H9 (cell line): ENCODE measurements at regions not wholly inside any gene's neighbourhood (a gene's known extent, or its start where the extent isn't known, plus 50 kb on each side); places are given as distances from the start of the nearest gene placed in this dataset.
A peak's percentile ranks its signal among the peaks of the same experiment; 100 is the strongest.

Experiments used
- DNase-seq: peaks from one replicate; pipeline ENCODE4 v3.0.0-alpha.2; 2017
- H2AFZ ChIP-seq: one replicate; pipeline ENCODE4 v1.6.1; 2013; ENCODE audit warnings: mild to moderate bottlenecking, low read length, control low read depth, moderate library complexity
- H2AK5ac ChIP-seq: 2 replicates; pipeline ENCODE4 v1.6.1; 2013; ENCODE audit warnings: low read length, control low read depth, mixed read lengths; ENCODE audit not compliant: insufficient read length
- H2BK120ac ChIP-seq: one replicate; pipeline ENCODE4 v1.6.1; 2013; ENCODE audit warnings: low read depth, mild to moderate bottlenecking, low read length, control low read depth, inconsistent platforms; ENCODE audit not compliant: poor library complexity, severe bottlenecking
- H2BK12ac ChIP-seq: 2 replicates; pipeline ENCODE4 v1.6.1; 2013; ENCODE audit warnings: low read length, control low read depth, mixed read lengths, low read depth; ENCODE audit not compliant: insufficient read length
- H2BK15ac ChIP-seq: 2 replicates; pipeline ENCODE4 v1.6.1; 2013; ENCODE audit warnings: low read depth, low read length, control low read depth
- H2BK20ac ChIP-seq: one replicate; pipeline ENCODE4 v1.6.1; 2013; ENCODE audit warnings: low read depth, mild to moderate bottlenecking, low read length, control low read depth, inconsistent platforms; ENCODE audit not compliant: poor library complexity, severe bottlenecking
- H2BK5ac ChIP-seq: 2 replicates; pipeline ENCODE4 v1.6.1; 2013; ENCODE audit warnings: low read length, control low read depth, mixed read lengths; ENCODE audit not compliant: insufficient read length
- H3K14ac ChIP-seq: 2 replicates; pipeline ENCODE4 v1.6.1; 2013; ENCODE audit warnings: low read length, control low read depth; ENCODE audit not compliant: insufficient read depth
- H3K18ac ChIP-seq: 2 replicates; pipeline ENCODE4 v1.6.1; 2013; ENCODE audit warnings: low read depth, mild to moderate bottlenecking, mixed read lengths, low read length, control low read depth; ENCODE audit not compliant: insufficient read length
- H3K23ac ChIP-seq: 2 replicates; pipeline ENCODE4 v1.6.1; 2013; ENCODE audit warnings: low read length, control low read depth, mixed read lengths, low read depth; ENCODE audit not compliant: insufficient read length
- H3K23me2 ChIP-seq: 2 replicates; pipeline ENCODE4 v1.6.1; 2013; ENCODE audit warnings: low read depth, mild to moderate bottlenecking, mixed read lengths, low read length, control low read depth; ENCODE audit not compliant: insufficient read length, poor library complexity, severe bottlenecking
- H3K27ac ChIP-seq: 2 replicates; pipeline ENCODE4 v1.5.1; 2013; ENCODE audit warnings: low read length, control low read depth, mixed read lengths, low read depth; ENCODE audit not compliant: insufficient read length
- H3K27me3 ChIP-seq: 2 replicates; pipeline ENCODE4 v1.6.1; 2013; ENCODE audit warnings: low read length, control low read depth, inconsistent platforms; ENCODE audit not compliant: insufficient read depth
- H3K4ac ChIP-seq: 2 replicates; pipeline ENCODE4 v1.6.1; 2013; ENCODE audit warnings: low read depth, mild to moderate bottlenecking, control low read depth, inconsistent platforms, low read length, moderate library complexity
- H3K4me1 ChIP-seq: 2 replicates; pipeline ENCODE4 v1.6.1; 2013; ENCODE audit warnings: low read length, control low read depth, inconsistent platforms; ENCODE audit not compliant: insufficient read depth
- H3K4me2 ChIP-seq: 2 replicates; pipeline ENCODE4 v1.6.1; 2013; ENCODE audit warnings: low read length, control low read depth, mixed read lengths; ENCODE audit not compliant: insufficient read length, insufficient read depth
- H3K56ac ChIP-seq: 2 replicates; pipeline ENCODE4 v1.6.1; 2013; ENCODE audit warnings: low read depth, mild to moderate bottlenecking, mixed read lengths, low read length, control low read depth; ENCODE audit not compliant: insufficient read length
- H3K79me1 ChIP-seq: 2 replicates; pipeline ENCODE4 v1.6.1; 2013; ENCODE audit warnings: low read depth, mild to moderate bottlenecking, moderate library complexity, low read length, control low read depth, inconsistent platforms; ENCODE audit not compliant: insufficient read depth, poor library complexity, severe bottlenecking
- H3K79me2 ChIP-seq: 2 replicates; pipeline ENCODE4 v1.6.1; 2013; ENCODE audit warnings: low read length, control low read depth, inconsistent platforms; ENCODE audit not compliant: insufficient read depth
- H3K9ac ChIP-seq: 2 replicates; pipeline ENCODE4 v1.6.1; 2013; ENCODE audit warnings: low read length, control low read depth, mixed read lengths; ENCODE audit not compliant: insufficient read length; ENCODE audit errors: extremely low read depth
- H3K9me3 ChIP-seq: one replicate; pipeline ENCODE4 v1.6.1; 2013; ENCODE audit warnings: low read depth, low read length, inconsistent platforms; ENCODE audit not compliant: control insufficient read depth
- H3T11ph ChIP-seq: one replicate; pipeline ENCODE4 v1.6.1; 2013; ENCODE audit warnings: mild to moderate bottlenecking, low read length, control low read depth, inconsistent platforms
- H4K20me1 ChIP-seq: one replicate; pipeline ENCODE4 v1.6.1; 2013; ENCODE audit not compliant: control insufficient read depth, insufficient read length, insufficient read depth
- H4K5ac ChIP-seq: 2 replicates; pipeline ENCODE4 v1.6.1; 2013; ENCODE audit warnings: low read depth, mild to moderate bottlenecking, mixed read lengths, low read length, control low read depth; ENCODE audit not compliant: insufficient read length
- H4K8ac ChIP-seq: replicated peaks from 2 replicates; pipeline ENCODE4 v1.6.1; 2013; ENCODE audit warnings: low read length, control low read depth, mixed read lengths, low read depth; ENCODE audit not compliant: insufficient read length
- H4K91ac ChIP-seq: 2 replicates; pipeline ENCODE4 v1.6.1; 2013; ENCODE audit warnings: low read depth, mild to moderate bottlenecking, moderate library complexity, mixed read lengths, low read length, control low read depth; ENCODE audit not compliant: insufficient read length
- H3K27ac Mint-ChIP-seq, 3 experiments: 2 replicates in 2 of 3; 3 replicates in 1 of 3; pipeline ENCODE4 v1.8.0; 2020 to 2021; ENCODE audit warnings: mixed read lengths in 3 of 3, mild to moderate bottlenecking in 1 of 3, moderate library complexity in 1 of 3
- H3K27me3 Mint-ChIP-seq: 2 replicates; pipeline ENCODE4 v1.8.0; 2021; ENCODE audit warnings: low read depth, mild to moderate bottlenecking, moderate library complexity, mixed read lengths
- H3K36me3 Mint-ChIP-seq, 3 experiments: 2 replicates in 2 of 3; 3 replicates in 1 of 3; pipeline ENCODE4 v1.8.0; 2020 to 2021; ENCODE audit warnings: low read depth in 3 of 3, mixed read lengths in 3 of 3; ENCODE audit not compliant: insufficient read depth in 1 of 3
- H3K4me1 Mint-ChIP-seq, 2 experiments: 2 replicates each; pipeline ENCODE4 v1.8.0; 2020; ENCODE audit warnings: mixed read lengths in 2 of 2
- H3K4me3 Mint-ChIP-seq, 2 experiments: 2 replicates in 1 of 2; 3 replicates in 1 of 2; pipeline ENCODE4 v1.8.0; 2020 to 2021; ENCODE audit warnings: mild to moderate bottlenecking in 2 of 2, mixed read lengths in 2 of 2, moderate library complexity in 1 of 2
- H3K9me3 Mint-ChIP-seq, 2 experiments: 2 replicates in 1 of 2; 3 replicates in 1 of 2; pipeline ENCODE4 v1.8.0; 2020; ENCODE audit warnings: mild to moderate bottlenecking in 2 of 2, mixed read lengths in 2 of 2, moderate library complexity in 1 of 2
- CTCF ChIP-seq: fragments of 200-600 bp; sonication (generic); conservative IDR thresholded peaks from 3 replicates; pipeline ENCODE4 v1.8.0; 2021; ENCODE audit warnings: antibody characterized with exemption, mild to moderate bottlenecking
- WGBS: extraction: QIAGEN DNeasy Blood & Tissue Kit; methylation state at CpG from one replicate; pipeline ENCODE4 v1.1.7; 2013; ENCODE audit warnings: missing lambda C conversion rate, low lambda C conversion rate, mixed read lengths; ENCODE audit not compliant: insufficient read length; ENCODE audit errors: extremely low coverage; 5-methylcytosine and 5-hydroxymethylcytosine counted together

- no peak overlapping the region for H3K18ac ChIP-seq
- H2BK120ac ChIP-seq = no peak overlapping the region
- no peak overlapping the region for H2AK5ac ChIP-seq
- H3T11ph ChIP-seq = no peak overlapping the region
- no peak overlapping the region for H3K9ac ChIP-seq
- no peaks in the 10 kb centered on the region for H3K9me3 ChIP-seq
- H4K8ac ChIP-seq = no peak overlapping the region
- H3K23ac ChIP-seq = no peak overlapping the region
- H3K9me3 Mint-ChIP-seq = peaks cover 13 to 20% of the 10 kb centered on the region in 2 experiments
- H4K91ac ChIP-seq = no peak overlapping the region
- H2BK20ac ChIP-seq = no peak overlapping the region
- no peaks in the 10 kb centered on the region for H3K79me2 ChIP-seq
- H3K27ac Mint-ChIP-seq = no peak overlapping the region
- H2AFZ ChIP-seq = no peak overlapping the region
- no peak overlapping the region for H4K5ac ChIP-seq
- no peaks in the 10 kb centered on the region for H3K79me1 ChIP-seq
- no CpG with 5 or more reads among the region's 4 CpGs for WGBS
- peaks cover 4 to 5% of the 10 kb centered on the region in 2 experiments; a peak in 3 of 4 replicates for H3K4me1 Mint-ChIP-seq
- no peaks in the 10 kb centered on the region for H3K23me2 ChIP-seq
- no peak for TF ChIP-seq CTCF
- H3K4ac ChIP-seq = no peak overlapping the region
- no peak overlapping the region for H2BK15ac ChIP-seq
- H4K20me1 ChIP-seq = no peaks in the 10 kb centered on the region
- no peak overlapping the region for H3K4me2 ChIP-seq
- no peak overlapping the region for H3K4me3 Mint-ChIP-seq
- peaks cover 4% of the 10 kb centered on the region for H3K27me3 Mint-ChIP-seq
- DNase-seq = peak; percentile 11
- no peaks in the 10 kb centered on the region for H3K27me3 ChIP-seq
- H2BK5ac ChIP-seq = no peak overlapping the region
- peaks cover 0 to 7% (median 5%) of the 10 kb centered on the region in 3 experiments; a peak in 4 of 7 replicates for H3K36me3 Mint-ChIP-seq
- H3K56ac ChIP-seq = no peak overlapping the region
- H3K27ac ChIP-seq = no peak overlapping the region
- H3K14ac ChIP-seq = no peak overlapping the region
- H2BK12ac ChIP-seq = no peak overlapping the region
- H3K4me1 ChIP-seq = no peaks in the 10 kb centered on the region
Measured at GRCh38 chr10:78349165-78349516, 315.5 kb downstream of the RPS24 start.
